Colonic mucosa (tissue), 4 donors: ENCODE measurements at regions not wholly inside any gene's neighbourhood (a gene's known extent, or its start where the extent isn't known, plus 50 kb on each side); places are given as distances from the start of the nearest gene placed in this dataset.
"Not testable (repeated sequence)": the region's sequence is repeated elsewhere in the genome, so short reads cannot be mapped to it uniquely, and the experiment has no call there.

ENCODE experiments used
- DNase-seq: peaks from one replicate; pipeline ENCODE4 v3.0.0-alpha.2; 2020
- H3K27ac ChIP-seq: fragments of 200-600 bp; one replicate; pipeline ENCODE4 v1.8.0; 2021
- H3K27me3 ChIP-seq: fragments of 200-600 bp; one replicate; pipeline ENCODE4 v1.8.0; 2021
- H3K36me3 ChIP-seq: fragments of 200-600 bp; one replicate; pipeline ENCODE4 v1.8.0; 2021
- H3K4me1 ChIP-seq: fragments of 200-600 bp; one replicate; pipeline ENCODE4 v1.8.0; 2021; ENCODE audit warnings: mild to moderate bottlenecking
- H3K4me3 ChIP-seq: fragments of 200-600 bp; one replicate; pipeline ENCODE4 v1.8.0; 2021
- H3K9ac ChIP-seq, 2 donors: one replicate each; pipeline ENCODE4 v1.7.0; 2013; ENCODE audit warnings: control low read depth in 2 of 2, low read depth in 2 of 2, low read length in 2 of 2
- H3K9me3 ChIP-seq: fragments of 200-600 bp; one replicate; pipeline ENCODE4 v1.8.0; 2021
- CTCF ChIP-seq: fragments of 200-600 bp; IDR thresholded peaks from one replicate; pipeline ENCODE4 v1.8.0; 2022; ENCODE audit warnings: antibody characterized with exemption, mild to moderate bottlenecking
- intact Hi-C: fragments of 100-400 bp; cut with DNase I; formaldehyde crosslinking; loops from one replicate; pipeline ENCODE4 v1.14.1; 2022
- donor health status: healthy.
- donor health status: DM: no; HTN: no; CAD: no.
- donor health status: DM: no; HTN: no; CAD: no.

DNA sequence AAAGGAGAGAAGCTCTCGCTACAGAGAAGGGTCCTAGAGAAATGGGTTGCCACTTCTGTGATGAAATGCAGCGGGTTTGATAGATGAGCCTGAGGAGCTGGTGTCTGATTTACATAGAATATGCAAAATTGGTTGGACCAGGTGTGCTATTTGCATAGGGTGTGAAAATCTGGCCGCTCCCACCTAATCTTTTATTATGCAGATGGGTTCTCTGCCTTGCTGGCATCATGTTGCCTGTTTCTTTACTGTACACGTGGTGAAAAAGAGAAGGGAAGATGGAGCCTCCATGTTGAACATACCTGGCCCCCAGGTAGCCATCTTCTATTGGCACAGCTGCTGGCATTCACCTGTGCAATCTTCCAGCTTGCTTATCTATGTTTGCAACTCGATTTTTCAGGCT is 212.2 kb downstream of the ANKRD7 start:
- TF ChIP-seq CTCF = no peak
- intact Hi-C loops = no loop called here
- Histone ChIP-seq H3K4me3 (no peak overlapping the region), H3K27me3 (no peaks in the 10 kb centered on the region), H3K4me1 (no peaks in the 10 kb centered on the region), H3K9me3 (no peaks in the 10 kb centered on the region), H3K27ac (no peak overlapping the region), H3K36me3 (no peaks in the 10 kb centered on the region), H3K9ac (no peak overlapping the region)
- no peak for DNase-seq

DNA sequence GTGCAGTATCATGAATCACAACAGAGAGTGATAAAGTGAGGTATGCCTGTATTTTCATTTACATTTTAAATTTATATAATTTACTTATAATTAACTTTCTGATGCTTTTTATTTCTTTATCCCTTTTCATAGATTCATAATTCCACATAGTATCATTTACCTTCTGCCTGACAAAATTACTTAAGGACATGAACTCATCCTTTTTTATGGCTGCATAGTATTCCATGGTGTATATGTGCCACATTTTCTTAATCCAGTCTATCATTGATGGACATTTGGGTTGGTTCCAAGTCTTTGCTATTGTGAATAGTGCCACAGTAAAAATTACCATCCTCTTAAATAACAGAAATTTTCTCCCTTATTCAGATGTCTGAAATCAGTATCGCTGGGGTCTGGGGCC is 224.5 kb downstream of the ANKRD7 start:
- H3K9me3 ChIP-seq, DNase-seq, H3K27ac ChIP-seq, H3K36me3 ChIP-seq, H3K27me3 ChIP-seq, intact Hi-C loops, H3K9ac ChIP-seq, H3K4me3 ChIP-seq, H3K4me1 ChIP-seq: not testable (repeated sequence)

GRCh38 chr7:118449797-118450567 is 225.5 kb downstream of the ANKRD7 start:
- intact Hi-C loops = no loop called here
- TF ChIP-seq CTCF = no peak
- DNase-seq = no peak
- no peaks in the 10 kb centered on the region for H3K36me3 ChIP-seq
- H3K27ac ChIP-seq = no peak overlapping the region
- no peaks in the 10 kb centered on the region for H3K4me1 ChIP-seq
- H3K27me3 ChIP-seq = no peaks in the 10 kb centered on the region
- H3K9ac ChIP-seq = no peak overlapping the region
- no peak overlapping the region for H3K4me3 ChIP-seq
- H3K9me3 ChIP-seq = no peaks in the 10 kb centered on the region

DNA sequence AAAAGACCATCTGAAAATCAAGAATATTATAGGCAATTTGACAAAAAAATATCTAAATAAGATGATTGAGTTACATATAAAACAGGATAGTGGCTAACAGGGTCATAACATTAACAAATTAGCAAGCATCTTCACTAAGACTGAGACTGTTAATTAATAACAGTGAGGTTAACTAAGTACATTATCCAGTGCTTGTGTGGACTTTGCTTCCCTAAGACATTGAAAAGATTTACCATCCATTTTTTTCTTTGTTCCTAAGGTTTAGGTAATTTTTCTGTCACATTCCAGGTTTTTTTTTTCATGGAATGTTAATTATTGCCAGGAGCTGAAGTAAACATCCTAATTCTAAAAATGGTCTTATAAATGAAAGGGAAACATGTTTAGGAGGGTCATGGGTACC is 227.6 kb downstream of the ANKRD7 start:
- intact Hi-C loops = no loop called here
- Histone ChIP-seq H3K27ac (no peak overlapping the region), H3K36me3 (no peaks in the 10 kb centered on the region), H3K4me3 (no peak overlapping the region), H3K9ac (no peak overlapping the region), H3K9me3 (no peaks in the 10 kb centered on the region), H3K4me1 (no peaks in the 10 kb centered on the region), H3K27me3 (no peaks in the 10 kb centered on the region)
- no peak for DNase-seq
- TF ChIP-seq CTCF = no peak

- no peak overlapping the region for H3K27ac ChIP-seq
- H3K27me3 ChIP-seq = no peaks in the 10 kb centered on the region
- no peaks in the 10 kb centered on the region for H3K9me3 ChIP-seq
- H3K9ac ChIP-seq = no peak overlapping the region
- no peak for TF ChIP-seq CTCF
- intact Hi-C loops = no loop called here
- no peak overlapping the region for H3K4me3 ChIP-seq
- no peaks in the 10 kb centered on the region for H3K36me3 ChIP-seq
- no peaks in the 10 kb centered on the region for H3K4me1 ChIP-seq
- DNase-seq = no peak
Observed at GRCh38 chr7:118467381-118467780, 242.9 kb downstream of the ANKRD7 start.

DNA sequence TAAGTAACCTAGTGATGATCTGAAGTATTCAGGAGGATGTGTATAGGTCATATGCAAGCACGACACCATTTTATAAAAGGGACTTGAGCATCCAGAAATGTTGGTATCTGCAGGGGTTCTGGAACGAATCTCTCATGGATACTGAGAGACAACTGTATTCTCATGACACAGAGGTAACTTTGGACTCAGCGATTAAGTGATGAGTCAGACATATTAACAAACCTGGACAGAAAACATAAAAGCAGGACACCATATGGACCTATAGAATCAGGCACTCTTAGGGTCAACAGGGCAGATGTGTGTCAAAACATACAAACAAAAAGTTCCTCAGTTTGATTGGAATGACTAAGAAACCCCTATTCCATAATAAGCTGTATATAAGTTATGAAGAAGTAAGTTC is 248.1 kb downstream of the ANKRD7 start:
- Histone ChIP-seq H3K9me3 (no peaks in the 10 kb centered on the region), H3K27ac (no peak overlapping the region), H3K4me3 (no peak overlapping the region), H3K9ac (no peak overlapping the region), H3K4me1 (no peaks in the 10 kb centered on the region), H3K36me3 (no peaks in the 10 kb centered on the region), H3K27me3 (no peaks in the 10 kb centered on the region)
- intact Hi-C loops = no loop called here
- no peak for TF ChIP-seq CTCF
- DNase-seq = no peak
